Colonic mucosa (tissue), 4 donors: ENCODE measurements at regions not wholly inside any gene's neighbourhood (a gene's known extent, or its start where the extent isn't known, plus 50 kb on each side); places are given as distances from the start of the nearest gene placed in this dataset.

ENCODE experiments used
- DNase-seq: peaks from one replicate; pipeline ENCODE4 v3.0.0-alpha.2; 2020
- H3K27ac ChIP-seq: fragments of 200-600 bp; one replicate; pipeline ENCODE4 v1.8.0; 2021
- H3K27me3 ChIP-seq: fragments of 200-600 bp; one replicate; pipeline ENCODE4 v1.8.0; 2021
- H3K36me3 ChIP-seq: fragments of 200-600 bp; one replicate; pipeline ENCODE4 v1.8.0; 2021
- H3K4me1 ChIP-seq: fragments of 200-600 bp; one replicate; pipeline ENCODE4 v1.8.0; 2021; ENCODE audit warnings: mild to moderate bottlenecking
- H3K4me3 ChIP-seq: fragments of 200-600 bp; one replicate; pipeline ENCODE4 v1.8.0; 2021
- H3K9ac ChIP-seq, 2 donors: one replicate each; pipeline ENCODE4 v1.7.0; 2013; ENCODE audit warnings: control low read depth in 2 of 2, low read depth in 2 of 2, low read length in 2 of 2
- H3K9me3 ChIP-seq: fragments of 200-600 bp; one replicate; pipeline ENCODE4 v1.8.0; 2021
- CTCF ChIP-seq: fragments of 200-600 bp; IDR thresholded peaks from one replicate; pipeline ENCODE4 v1.8.0; 2022; ENCODE audit warnings: antibody characterized with exemption, mild to moderate bottlenecking
- intact Hi-C: fragments of 100-400 bp; cut with DNase I; formaldehyde crosslinking; loops from one replicate; pipeline ENCODE4 v1.14.1; 2022
- donor health status: healthy.
- donor health status: DM: no; HTN: no; CAD: no.
- donor health status: DM: no; HTN: no; CAD: no.

- intact Hi-C loops = loop anchor here (5.0 kb wide), 1 partner anchor 367 kb away; no protein-coding TSS in a partner anchor
- H3K9ac ChIP-seq = no peak overlapping the region
- TF ChIP-seq CTCF = peak; percentile 73
- peak; percentile 40 for DNase-seq
- H3K27me3 ChIP-seq = no peaks in the 10 kb centered on the region
- H3K9me3 ChIP-seq = no peaks in the 10 kb centered on the region
- H3K4me3 ChIP-seq = no peak overlapping the region
- H3K27ac ChIP-seq = no peak overlapping the region
- no peaks in the 10 kb centered on the region for H3K36me3 ChIP-seq
- no peaks in the 10 kb centered on the region for H3K4me1 ChIP-seq
Measured at GRCh38 chr6:166775180-166775922, 148.3 kb upstream of the RPS6KA2 start.

DNA sequence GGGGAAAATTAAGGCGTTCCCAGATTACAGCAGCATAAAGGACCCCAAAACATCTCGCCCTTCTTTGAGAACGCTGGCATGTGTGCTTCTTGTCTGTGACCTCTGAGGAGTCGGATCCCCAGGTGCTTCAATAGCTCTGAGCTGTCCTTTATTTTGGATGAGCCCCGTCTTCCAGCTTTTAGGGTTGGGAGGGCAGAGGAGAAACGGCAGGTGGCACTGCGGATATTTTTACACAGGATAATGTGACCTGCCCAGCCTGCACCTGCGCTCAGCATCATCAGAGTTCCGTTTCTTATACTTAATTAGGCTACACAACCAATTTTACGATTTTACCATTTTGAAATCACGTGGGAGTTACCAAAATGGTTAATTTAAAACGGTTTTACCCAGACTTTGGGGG lies 147.7 kb upstream of the RPS6KA2 start:
- DNase-seq = peak; percentile 11
- no peak for TF ChIP-seq CTCF
- H3K4me1 ChIP-seq = no peaks in the 10 kb centered on the region
- no peaks in the 10 kb centered on the region for H3K27me3 ChIP-seq
- no peaks in the 10 kb centered on the region for H3K36me3 ChIP-seq
- intact Hi-C loops = loop anchor here (5.0 kb wide), 1 partner anchor 368 kb away; no protein-coding TSS in a partner anchor
- H3K4me3 ChIP-seq = no peak overlapping the region
- H3K9ac ChIP-seq = no peak overlapping the region
- no peaks in the 10 kb centered on the region for H3K9me3 ChIP-seq
- H3K27ac ChIP-seq = no peak overlapping the region

DNA sequence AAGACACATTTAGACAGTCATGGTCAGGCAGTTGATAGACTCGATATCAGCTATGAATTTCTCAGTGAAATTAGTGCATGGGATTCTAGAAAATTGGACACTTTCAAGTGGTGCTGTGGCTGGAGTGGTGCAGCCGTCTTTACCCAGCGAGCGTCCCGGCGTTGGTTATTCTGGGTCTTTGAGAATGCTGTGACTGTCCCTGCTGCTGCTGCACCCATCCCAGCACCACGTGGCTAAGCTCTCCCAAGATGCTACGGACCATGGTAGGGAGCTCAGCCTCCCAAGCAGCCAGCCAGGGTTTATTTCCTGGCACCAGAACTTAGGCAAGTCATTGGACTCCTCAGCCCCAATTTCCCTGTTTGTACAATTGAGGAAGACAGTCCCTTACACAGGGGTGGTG lies 147.2 kb upstream of the RPS6KA2 start:
- intact Hi-C loops = no loop called here
- peak; percentile 1 for DNase-seq
- Histone ChIP-seq H3K36me3 (no peaks in the 10 kb centered on the region), H3K4me3 (no peak overlapping the region), H3K9ac (no peak overlapping the region), H3K27me3 (no peaks in the 10 kb centered on the region), H3K27ac (no peak overlapping the region), H3K4me1 (no peaks in the 10 kb centered on the region), H3K9me3 (no peaks in the 10 kb centered on the region)
- no peak for TF ChIP-seq CTCF

DNA sequence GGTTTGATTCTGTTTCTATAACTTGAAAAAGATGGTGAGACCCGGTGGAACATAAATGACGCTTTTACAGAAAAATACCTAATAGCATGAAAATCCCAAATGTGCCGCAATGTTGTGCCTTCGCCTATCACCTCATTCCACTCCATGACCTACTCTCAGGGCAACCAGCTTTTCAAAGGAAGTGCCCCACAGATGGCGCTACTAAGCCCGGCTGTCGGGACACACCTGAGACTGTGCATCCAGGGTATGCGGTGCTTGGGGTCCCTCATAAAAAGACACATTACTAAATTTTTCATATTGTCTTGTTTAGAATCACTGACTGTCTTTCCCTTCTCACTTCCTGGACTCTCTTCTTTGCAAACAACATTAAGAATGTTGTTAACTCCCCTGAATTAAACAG lies 145.5 kb upstream of the RPS6KA2 start:
- no peaks in the 10 kb centered on the region for H3K36me3 ChIP-seq
- no peaks in the 10 kb centered on the region for H3K4me1 ChIP-seq
- DNase-seq = no peak
- H3K9ac ChIP-seq = no peak overlapping the region
- no peak overlapping the region for H3K4me3 ChIP-seq
- no peak for TF ChIP-seq CTCF
- no peak overlapping the region for H3K27ac ChIP-seq
- intact Hi-C loops = no loop called here
- no peaks in the 10 kb centered on the region for H3K9me3 ChIP-seq
- no peaks in the 10 kb centered on the region for H3K27me3 ChIP-seq

- H3K4me3 ChIP-seq = no peak overlapping the region
- H3K27me3 ChIP-seq = no peaks in the 10 kb centered on the region
- H3K27ac ChIP-seq = no peak overlapping the region
- H3K36me3 ChIP-seq = no peaks in the 10 kb centered on the region
- intact Hi-C loops = no loop called here
- no peaks in the 10 kb centered on the region for H3K4me1 ChIP-seq
- no peak overlapping the region for H3K9ac ChIP-seq
- DNase-seq = no peak
- TF ChIP-seq CTCF = no peak
- H3K9me3 ChIP-seq = no peaks in the 10 kb centered on the region
Measured at GRCh38 chr6:166771701-166772100, 144.7 kb upstream of the RPS6KA2 start.
